ENCODE measurements at regions not wholly inside any gene's neighbourhood (a gene's known extent, or its start where the extent isn't known, plus 50 kb on each side); places are given as distances from the start of the nearest gene placed in this dataset.

DNA sequence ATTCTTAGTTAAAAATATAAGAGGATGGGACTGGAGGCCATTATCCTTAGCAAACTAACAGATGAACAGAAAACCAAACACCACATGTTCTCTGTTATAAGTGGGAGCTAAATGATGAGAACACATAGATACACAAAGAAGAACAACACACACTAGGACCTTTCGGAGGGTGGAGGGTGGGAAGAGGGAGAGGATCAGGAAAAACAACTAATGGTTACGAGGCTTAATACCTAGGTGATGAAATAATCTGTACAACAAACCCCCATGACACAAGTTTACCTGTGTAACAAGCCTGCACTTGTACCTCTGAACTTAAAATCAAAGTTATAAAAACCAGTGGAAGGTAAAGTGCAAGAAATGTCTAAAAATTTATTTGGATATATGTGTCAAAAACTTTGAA lies 1047.4 kb upstream of the C9orf72 start:
- no peak for DNase-seq (ENCODE audit: low spot score)

DNA sequence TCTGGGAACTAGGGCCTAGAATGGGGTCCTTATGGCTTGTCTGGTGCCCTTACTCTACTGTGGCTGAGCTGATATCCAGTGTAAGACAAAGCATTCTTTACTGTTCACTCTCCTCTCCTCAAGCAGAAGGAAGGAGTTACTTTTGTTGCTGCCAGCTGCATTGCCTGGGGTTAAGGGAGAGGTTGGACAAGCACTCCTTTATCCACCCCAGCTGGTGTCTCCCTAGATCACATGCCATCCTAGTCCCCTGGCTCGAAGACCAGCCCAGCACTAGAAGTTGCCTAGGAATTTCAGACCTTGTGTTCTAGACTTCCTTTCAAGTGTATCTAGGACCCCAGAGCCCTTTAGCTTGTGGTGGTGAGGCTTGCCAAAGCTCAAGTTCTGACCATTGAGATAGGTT lies 1051.5 kb upstream of the C9orf72 start:
- DNase-seq (ENCODE audit: low spot score) = no peak

DNA sequence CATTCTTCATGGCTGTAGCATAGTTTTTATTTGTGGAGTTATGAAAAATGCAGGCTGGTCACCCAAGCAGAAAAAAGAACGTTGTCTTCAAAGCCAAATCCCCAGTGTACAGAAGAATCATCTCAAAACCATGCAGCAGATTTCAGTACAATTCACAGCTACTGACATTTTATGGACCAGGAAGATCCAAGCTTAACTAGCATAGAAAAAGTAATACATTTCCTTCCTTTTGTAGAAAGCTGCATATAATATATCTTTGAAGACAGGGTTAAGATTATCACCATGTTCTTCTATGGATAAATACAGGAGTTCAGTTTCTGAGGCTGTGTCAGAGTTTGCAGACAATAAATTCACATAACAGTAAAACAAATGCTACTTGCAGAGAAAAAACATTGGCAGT lies 1054.8 kb upstream of the C9orf72 start:
- no peak for DNase-seq (ENCODE audit: low spot score)

DNA sequence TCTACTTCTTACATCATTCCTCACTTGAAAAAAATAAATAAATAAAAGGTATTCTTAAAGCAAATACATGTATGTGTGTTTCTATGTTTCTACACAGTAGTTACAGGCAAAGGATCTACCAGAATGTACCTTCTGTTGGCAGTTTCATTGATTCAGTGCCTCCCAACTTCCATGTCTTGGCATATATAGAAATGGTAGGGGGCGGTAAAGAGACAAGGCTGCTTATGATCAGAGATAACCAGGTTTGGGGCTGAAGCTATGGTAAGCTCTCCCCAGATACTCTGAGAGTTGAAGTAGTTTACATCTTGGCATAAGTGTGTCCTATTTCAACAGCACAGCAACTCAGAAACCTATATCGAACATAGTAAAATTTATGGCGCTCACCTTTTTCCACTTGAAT lies 1075.4 kb upstream of the C9orf72 start:
- no peak for DNase-seq (ENCODE audit: low spot score)

DNA sequence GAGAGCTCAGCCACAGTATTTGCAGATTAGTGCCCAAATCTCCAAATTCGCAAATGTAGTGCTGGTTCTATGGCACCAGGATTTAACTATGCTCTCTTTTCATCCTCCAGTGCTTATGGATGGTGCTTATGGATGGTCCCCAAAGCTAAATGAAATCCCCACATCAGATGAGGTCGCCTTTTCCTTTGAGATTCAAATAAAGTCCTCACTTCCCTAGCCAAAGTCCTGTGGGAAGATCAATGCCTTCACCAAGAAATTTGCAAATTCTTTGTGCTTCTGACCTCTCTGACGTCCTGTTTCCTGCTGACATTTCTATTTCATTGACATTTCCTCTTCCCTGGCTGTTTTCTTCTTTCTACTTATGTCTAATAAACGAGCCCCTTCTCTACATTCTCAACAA lies 1077.0 kb upstream of the C9orf72 start:
- no peak for DNase-seq (ENCODE audit: low spot score)

DNA sequence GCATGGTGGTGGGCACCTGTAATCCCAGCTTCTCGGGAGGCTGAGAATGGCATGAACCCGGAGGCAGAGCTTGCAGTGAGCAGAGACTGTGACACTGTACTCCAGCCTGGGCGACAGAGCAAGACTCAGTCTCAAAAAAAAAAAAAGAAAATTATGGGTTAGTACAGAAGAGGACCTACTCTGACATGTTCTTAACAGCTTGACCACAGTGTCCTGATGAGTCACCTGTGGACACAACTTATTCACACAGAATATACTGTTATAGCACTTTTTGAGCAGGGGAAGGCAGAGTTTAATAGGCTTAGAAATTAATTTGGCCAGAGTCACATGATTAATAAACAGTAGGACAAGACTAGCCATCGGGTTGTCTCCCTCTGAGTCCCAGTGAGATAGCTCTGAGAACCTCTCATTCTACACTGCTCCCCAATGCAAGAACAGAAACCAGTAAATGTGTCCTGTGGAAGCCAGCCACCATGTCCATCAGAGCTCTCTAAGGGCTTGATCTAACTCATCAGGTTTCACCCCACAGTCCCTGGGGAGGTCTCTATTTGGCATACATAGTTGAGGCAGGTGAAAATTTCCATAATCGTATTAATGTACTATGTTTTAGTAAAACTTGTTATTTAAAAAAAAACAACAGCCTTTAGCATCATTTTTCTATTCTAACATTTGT lies 1077.9 kb upstream of the C9orf72 start:
- no peak for DNase-seq (ENCODE audit: low spot score)

DNA sequence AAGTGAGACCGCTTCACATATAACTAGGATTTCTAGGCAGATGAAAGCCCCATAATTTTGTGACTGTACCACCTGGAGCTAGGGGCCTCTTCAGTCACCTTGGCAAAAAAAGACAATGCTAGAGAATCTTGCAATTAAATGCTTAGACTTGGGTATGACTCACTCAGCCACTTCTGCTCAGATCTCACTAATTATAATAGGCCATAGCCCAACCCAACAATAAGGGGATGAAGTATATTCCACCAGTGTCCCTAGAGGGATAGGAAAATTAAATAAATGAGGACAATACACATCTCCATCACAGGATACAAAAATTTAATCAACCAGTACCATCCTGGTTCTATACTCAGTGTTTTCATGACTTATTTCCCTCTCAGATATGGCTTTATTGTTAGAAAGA lies 1079.9 kb upstream of the C9orf72 start:
- no peak for DNase-seq (ENCODE audit: low spot score)

DNA sequence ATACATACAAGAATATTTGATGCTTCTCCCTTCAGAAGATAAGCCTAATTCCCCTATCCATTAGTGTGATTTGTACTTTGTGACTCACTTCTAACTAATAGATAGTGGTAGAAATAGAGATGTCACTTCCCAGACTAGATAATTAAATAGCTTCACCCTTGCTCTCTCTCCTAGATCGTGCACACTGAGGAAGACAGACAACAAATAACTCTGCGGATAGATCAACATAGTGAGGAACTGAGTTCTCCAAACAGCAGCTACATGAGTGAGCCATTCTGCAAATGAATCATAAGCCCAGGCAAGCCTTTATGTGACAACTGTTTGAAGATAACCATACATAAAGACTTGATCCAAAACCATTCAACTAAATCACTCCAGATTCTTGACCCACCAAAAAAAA lies 1083.4 kb upstream of the C9orf72 start:
- no peak for DNase-seq (ENCODE audit: low spot score)

DNA sequence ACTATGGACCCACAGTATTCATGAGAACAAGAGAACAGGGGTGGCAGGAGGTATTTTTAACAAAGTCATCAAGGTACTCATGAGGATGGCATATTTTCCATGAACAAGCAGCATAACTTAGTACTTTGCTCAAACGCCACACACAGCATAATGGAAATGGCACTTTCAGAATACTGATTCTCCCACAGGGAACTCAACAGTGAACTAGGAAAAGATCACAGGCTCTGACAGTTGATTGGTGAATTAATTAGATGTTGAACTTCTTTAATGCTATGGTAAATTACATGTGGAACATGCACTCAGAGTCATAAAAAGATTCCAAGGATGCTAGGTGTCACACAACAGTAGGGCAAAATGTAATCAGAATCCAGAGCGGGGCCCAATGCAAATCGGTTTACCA lies 1088.6 kb upstream of the C9orf72 start:
- no peak for DNase-seq (ENCODE audit: low spot score)

DNA sequence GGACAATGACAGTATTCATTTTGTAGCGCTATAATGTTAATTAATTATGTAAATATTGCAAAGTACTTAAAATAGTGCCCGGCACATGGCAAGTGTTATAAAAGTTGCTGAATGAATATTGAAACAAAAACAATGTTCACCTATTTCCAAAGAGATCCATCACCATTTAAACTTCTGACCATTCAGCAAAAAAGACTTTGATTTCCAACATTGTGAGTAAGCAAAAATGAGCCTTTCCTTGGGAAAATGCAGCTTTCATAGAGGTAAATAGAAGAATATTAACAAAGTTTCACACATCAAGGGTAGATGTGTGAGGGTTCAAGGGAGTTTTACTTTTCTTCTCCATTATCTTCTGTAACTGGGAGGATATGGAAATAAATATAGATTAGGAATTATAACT lies 1089.4 kb upstream of the C9orf72 start:
- no peak for DNase-seq (ENCODE audit: low spot score)

DNA sequence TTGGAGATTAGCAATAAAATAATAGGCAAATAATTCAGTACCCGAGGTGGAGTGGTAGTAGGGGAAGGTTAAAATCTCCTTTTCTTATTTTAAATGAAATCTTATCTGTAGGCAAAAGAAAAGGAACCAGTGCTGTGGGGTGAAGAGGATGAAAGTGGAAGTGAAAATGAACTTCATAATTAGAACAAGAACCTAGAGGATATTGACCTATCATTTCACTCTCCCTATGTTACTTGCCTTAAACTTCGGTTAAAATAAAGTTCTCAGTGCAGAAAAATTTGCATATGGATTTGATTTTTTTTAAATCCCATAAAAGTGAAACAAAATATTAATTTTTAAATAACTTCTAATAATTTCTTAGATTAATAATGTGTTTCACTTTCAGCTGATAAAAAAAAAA lies 1094.9 kb upstream of the C9orf72 start:
- DNase-seq (ENCODE audit: low spot score) = no peak

DNA sequence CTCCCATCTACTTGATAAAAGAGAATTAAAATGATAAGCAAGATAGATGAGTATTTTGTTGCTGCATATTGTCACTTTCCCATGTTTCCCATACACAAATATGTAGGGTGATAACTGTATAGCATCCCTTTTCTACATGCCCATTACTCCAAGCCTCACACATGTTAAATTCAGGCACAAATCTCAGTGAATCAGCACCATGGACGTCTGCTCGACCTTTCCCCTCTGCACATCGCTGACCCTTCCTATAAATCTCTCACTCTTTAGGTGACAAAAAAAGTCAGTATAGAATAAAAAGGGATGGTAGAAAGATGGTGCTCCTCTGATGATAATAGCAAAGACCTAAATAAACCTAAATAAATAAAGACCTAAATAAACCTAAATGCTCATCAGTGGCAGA lies 1097.7 kb upstream of the C9orf72 start:
- DNase-seq (ENCODE audit: low spot score) = no peak

DNA sequence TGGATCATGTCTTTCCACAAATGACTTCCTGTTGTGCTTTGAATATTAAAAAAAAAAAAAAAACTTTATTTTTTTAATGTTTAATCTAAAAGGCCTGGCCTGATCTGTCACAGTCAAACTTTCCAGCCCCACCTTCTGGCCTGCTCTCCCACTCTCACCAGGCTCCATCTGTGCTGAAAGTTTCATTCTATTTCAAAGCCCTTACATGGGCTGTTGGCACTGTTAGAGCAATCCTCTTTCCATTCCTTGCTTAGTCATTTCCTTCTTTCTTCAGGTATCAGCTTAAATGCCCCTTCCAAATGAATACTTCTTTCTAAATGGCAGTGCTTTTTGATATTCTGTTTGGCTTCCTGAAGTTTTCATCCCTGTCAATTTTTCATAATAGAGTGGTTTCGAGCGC lies 1104.8 kb upstream of the C9orf72 start:
- no peak for DNase-seq (ENCODE audit: low spot score)

DNA sequence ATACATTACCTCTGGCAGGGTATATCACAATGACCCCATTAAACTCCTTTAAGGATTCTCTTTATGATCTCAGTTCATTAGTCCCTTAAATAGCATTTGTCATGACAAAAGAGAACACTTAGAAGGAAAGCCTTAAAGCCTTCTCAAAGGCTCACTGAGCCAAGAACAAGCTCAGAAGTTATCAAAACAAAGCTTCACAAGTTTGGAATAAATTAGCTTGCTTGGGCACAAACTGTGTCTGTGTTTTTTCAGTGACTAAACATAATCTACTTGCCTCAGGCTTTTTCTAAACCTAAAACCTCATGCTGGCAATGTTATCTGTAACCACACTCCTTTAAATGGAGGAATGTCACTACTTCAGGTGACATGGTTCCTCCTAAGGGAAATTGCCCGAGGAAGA lies 1114.9 kb upstream of the C9orf72 start:
- DNase-seq (ENCODE audit: low spot score) = no peak

DNA sequence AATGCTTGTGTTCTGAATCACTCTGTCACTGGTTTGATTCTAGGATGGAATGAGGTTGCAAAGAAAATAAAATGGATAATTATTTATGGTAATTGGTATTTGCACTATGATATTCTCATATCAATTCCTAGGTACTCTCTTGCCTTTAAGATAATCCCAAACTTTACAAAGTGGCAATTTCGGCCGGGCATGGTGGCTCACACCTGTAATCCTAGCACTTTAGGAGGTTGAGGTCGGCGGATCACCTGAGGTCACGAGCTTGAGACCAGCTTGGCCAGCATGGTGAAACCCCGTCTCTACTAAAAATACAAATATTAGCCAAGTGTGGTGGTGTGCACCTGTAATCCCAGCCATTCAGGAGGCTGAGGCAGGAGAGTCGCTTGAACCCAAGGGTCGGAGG lies 1118.7 kb upstream of the C9orf72 start:
- DNase-seq (ENCODE audit: low spot score) = no peak

DNA sequence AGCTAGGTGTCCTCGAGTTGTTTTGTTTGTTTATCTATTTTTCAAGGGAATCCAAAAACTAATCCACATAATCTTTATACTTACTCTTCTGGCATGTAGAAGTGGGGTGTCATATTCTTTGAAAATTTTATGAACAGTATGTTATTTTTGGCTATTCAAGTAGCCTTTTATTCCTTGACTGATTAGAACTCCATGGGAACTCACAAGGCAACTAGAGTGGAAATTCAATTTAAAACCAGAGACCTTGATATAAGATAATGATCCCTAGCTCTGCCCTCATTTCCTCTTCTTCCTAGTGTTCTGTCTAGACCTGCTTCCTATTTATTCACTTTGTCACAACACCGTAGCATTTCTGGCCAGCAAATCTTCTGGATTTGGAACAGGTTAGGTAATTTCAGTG lies 1123.7 kb upstream of the C9orf72 start:
- DNase-seq (ENCODE audit: low spot score) = no peak

DNA sequence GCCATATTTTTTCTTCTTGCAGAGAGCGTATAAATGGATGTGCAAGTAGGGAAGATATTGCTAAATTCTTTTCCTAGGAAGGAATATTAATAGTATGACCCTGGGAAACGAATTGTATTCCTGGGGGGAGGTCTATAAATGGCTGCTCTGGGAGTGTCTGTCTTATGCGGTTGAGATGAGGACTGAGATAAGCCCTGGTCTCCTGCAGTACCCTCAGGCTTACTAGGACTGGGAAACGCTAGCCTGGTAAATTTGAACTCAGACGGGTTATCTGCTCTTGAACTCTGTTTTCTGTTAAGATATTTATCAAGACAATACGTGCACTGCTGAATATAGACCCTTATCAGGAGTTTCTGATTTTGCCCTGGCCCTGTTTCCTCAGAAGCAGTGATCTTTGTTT lies 1126.4 kb upstream of the C9orf72 start:
- DNase-seq (ENCODE audit: low spot score) = no peak

DNA sequence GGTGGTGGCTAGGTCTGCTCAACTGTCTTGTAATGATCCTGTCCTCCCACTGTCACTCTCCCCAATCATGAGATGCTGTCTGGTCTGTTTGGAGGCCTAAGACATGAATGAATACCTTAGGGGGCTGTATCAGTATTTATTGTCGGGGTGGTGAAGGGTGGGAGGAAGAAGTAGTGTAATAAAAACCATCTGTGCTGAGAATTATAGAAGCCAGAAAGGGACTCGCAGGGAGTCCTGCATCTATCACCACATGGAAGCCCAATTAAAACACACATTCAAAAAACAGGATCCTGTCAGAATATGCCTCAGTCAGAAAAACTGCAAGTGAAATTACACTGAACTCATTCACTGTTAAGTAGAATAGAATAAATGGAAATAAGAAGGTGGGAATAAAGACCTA lies 1134.3 kb upstream of the C9orf72 start:
- no peak for DNase-seq (ENCODE audit: low spot score)

DNA sequence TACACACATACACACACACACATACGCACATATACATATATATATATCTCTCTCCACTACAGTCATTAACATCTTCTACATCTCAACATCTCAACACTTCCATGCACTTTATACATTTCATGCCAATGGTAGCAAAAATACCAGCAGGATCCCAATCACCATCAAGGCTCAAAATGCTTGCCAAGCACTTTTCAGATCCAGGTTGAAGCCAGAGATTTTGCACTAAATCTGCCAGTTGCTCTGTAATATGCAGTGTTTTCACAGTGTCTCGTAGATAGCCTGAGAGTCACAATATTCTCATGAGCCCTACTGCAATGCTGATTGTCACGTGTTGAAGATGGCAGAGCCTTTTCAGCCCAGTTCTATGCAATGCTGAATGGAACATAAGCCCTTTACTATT lies 1140.9 kb upstream of the C9orf72 start:
- DNase-seq (ENCODE audit: low spot score) = no peak

DNA sequence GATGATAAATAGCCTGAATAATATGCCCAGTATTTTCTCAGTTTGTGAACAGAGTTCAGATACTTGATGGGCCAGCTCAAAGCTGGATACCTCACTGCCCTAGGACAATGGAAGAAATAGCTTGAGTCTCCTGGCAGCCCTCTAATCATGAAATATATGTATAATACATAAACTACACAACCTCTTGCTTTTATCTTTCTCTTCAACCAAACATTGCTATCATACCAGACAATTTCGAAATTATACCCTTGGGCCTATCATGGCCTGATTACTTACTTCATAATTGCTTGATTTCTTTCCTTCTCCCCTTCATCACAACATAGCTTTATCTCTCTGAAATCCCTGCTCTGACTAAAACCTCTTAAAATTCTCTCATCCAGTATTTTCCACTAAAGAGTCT lies 1144.9 kb upstream of the C9orf72 start:
- no peak for DNase-seq (ENCODE audit: low spot score)

DNA sequence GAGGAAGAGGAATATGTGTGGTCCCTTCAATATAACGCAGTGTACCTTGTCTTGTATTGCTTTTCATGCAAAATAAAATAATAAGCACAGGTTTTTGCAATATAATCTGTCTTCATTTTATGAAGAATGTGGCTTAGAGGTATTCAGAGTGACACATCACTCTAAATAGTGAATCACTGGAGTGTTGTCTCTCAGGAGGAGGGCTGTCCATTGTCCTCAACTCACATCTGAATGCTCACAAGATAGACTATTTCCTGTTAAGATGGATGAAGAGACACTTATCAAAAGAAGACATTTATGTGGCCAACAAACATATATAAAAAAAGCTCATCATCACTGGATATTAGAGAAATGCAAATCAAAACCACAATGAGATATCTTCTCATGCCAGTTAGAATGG lies 1147.5 kb upstream of the C9orf72 start:
- DNase-seq (ENCODE audit: low spot score) = no peak

DNA sequence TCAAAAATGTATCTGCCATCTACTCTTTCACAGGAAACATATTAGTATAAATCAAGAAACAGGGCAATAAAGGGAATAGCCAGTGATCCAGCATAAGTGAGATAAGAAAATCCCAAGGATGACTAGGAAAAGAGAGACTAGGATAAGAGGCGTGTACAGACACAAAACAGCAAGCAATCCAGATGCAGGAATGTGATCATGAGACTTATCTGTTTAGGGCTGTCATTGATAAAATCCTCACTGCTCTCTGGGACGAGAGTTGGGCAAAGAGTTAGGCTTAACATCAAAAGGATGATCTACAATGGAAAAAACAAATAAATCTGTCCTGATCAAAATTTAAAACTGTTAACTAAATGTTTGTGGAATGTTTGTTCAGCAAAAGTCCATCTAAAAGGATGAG lies 1156.8 kb upstream of the C9orf72 start:
- DNase-seq (ENCODE audit: low spot score) = no peak

DNA sequence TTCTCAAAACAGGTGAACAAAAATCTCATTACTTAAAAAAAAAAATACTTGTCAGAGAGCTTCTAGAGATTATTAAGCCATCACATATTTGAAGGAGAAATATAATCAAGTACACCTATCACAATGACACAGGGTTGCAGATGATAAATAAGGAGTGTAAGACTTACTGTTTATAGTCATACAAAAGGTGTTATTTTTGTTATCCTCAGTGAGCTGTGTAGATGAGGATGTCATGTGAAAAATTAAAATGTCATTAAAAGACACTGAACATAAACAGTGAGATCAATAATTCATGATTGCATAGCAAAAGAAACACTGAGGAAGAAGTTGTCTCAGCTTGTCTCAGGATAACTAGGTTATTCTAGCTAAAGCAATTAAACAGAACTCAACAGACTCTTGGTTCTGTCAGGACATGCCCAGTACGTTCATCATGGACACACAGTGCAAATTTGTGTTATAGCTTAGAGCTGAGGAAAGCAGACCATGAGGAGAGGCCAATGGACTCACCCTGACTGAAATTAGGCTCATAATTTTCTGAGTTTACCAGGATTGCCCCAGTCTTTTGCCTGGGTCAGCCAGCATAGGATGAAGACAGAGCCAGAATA lies 1162.6 kb upstream of the C9orf72 start:
- no peak for DNase-seq (ENCODE audit: low spot score)

DNA sequence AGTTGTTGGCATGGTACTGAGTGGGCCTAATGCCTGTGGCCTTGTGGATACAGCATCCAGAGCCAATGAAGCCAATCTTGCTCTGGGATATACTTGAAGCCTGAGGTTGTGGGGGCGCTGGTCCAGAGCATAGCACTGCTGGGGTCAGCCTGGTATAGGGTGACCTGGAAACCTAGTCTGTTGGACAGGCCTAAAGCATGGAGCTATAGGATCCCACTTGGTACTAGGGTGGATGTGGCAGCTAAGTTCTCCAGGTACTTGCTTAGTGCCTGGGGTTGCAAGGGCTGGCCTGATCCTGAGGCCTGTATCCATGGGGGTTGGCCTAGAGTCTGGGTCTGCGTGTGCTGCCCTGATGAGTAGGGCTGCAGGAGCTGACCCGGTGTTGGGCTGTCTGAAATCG lies 1168.2 kb upstream of the C9orf72 start:
- no peak for DNase-seq (ENCODE audit: low spot score)
